Stimulated activated CD4-positive, alpha-beta T cell treated with anti-CD3 and anti-CD28 coated beads, Interleukin-4, amount 100 ng/mL, for 48 hours (primary cell): ENCODE measurements at regions not wholly inside any gene's neighbourhood (a gene's known extent, or its start where the extent isn't known, plus 50 kb on each side); places are given as distances from the start of the nearest gene placed in this dataset.

Experiments
- DNase-seq, 2 donors: peaks; one replicate each; pipeline ENCODE4 v3.0.0-alpha.2; 2020; ENCODE audit warnings: low read depth in 2 of 2

DNA sequence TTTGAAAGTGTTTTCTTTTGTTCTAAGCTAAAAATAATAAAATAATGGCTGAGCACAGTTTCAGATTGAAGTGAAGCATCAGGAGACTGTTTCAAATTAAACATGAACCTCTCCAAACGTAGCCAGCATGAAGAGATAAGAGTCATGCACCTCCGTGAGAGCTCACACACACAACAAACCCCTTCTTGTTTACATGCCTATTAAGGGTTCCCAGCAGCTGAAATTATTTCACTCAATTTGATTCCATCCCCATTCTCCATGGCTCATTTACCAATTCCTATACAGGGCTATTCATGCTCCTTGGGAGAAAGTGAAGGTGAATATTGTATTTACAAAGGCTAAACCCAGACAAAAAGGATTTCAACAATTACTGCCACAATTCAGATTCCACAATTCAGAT, 954.1 kb upstream of the INTU start:
- no peak for DNase-seq

GRCh38 chr4:126679303-126679702, 953.5 kb upstream of the INTU start:
- no peak for DNase-seq

- DNase-seq = no peak
Observed at GRCh38 chr4:126682250-126682649, 950.5 kb upstream of the INTU start.

GRCh38 chr4:126686491-126686890, 946.3 kb upstream of the INTU start:
- no peak for DNase-seq

DNA sequence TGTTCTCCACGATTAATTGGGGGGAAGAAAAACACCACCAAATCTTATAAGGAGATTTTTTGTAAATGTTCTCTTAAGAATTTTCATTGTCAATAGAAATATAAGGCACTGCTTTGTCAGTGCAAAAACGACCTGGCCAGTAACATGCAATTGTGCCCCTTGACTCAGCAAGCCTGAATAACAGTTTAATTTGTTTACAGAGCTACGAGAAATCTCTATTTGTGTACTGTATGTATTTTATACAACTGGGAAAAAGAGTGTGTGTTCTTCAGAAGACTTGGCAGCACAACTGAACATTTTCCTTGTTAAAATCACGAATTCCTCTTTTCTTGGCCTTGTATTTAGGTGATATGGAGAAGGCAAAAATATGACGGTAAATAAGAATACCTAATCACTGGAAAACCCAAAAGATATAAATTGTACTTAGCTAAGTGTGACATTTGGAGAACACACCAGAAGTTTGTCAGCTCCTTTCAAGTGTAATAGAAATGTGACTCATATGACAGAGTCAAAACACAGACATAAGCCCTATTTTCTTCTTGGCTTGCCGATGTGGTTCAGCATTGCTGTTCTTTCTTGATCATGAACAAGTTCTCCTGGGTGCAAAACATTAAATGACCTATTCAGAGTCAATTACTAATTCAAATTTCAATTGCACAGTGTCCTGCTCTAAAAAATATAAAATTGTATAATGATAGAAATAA, 945.0 kb upstream of the INTU start:
- DNase-seq = no peak

DNA sequence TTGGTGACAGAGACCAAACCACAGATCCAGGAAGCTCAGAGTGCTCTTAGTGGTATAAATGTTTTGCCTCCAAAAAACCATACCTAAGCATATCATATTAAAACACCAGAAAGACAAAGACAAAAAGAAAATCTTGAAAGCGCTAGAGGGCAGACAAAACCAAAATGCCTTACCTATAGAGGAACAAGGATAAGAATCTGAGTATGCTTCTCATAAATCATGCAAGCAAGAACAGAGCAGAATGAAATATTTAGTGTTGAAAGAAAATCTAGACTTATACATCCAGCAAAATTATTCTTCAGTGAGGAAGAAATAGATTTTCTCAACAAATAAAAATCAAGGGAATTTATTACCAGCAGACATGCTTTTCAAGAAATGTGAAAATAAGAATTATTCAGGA, 941.0 kb upstream of the INTU start:
- DNase-seq = no peak

DNA sequence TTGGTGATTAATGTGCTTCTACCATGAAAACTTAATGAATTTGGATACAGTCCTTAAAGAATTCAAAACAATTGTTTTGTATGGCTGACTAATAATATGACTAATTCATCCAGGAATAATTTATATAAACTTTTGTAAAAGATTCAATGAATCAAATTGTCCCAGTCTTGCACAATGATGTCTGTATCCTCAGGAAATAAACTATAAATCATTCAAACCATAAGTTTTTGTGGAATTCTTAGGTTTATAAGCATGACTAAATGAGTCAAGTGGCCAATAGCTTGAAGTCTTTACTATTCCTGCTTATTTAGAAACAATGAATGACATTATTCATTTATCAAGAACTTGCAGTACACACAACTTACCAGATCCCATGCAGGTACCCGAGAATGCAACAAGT, 935.0 kb upstream of the INTU start:
- DNase-seq = no peak

DNA sequence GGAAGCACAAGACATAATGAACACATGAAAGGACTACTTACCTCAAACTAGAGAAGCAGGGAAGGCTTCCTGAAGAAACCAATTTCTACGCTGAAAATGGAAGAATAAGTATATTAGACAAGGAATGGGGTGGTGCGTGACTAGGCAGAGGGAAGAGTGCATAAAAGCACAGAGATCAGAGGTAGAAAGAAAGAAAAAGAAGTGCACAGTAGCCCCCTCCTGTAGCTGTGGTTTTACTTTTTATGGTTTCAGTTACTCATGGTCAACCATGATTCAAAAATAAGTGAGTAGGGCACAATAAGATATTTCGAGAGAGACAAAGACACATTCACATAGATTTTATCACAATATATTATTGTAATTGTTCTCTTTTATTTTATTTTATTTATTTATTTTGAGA, 934.5 kb upstream of the INTU start:
- DNase-seq = no peak

GRCh38 chr4:126701756-126702155, 931.0 kb upstream of the INTU start:
- no peak for DNase-seq

- no peak for DNase-seq
Observed at GRCh38 chr4:126702747-126703146, 930.0 kb upstream of the INTU start.

DNA sequence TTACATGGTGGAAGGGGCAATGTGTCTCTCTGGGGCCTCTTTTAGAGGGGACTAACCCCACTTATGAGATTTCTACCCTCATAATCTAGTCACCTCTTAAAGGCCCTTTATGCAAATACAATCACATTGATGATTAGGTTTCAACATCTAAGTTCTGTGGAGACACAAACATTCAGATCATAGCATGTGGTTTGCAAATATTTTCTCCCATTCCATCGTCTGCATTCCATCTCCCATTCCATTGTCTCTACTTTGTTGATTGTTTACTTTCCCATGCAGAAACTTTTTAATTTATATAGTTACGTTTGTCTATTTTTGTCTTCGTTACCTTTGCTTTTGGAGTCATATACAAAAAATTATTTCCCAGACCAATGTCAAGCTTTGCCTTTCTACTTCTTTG, 927.5 kb upstream of the INTU start:
- DNase-seq = no peak

- no peak for DNase-seq
Observed at GRCh38 chr4:126708716-126709115, 924.0 kb upstream of the INTU start.

GRCh38 chr4:126710935-126711334, 921.8 kb upstream of the INTU start:
- DNase-seq = no peak

- DNase-seq = no peak
Observed at GRCh38 chr4:126715067-126715466, 917.7 kb upstream of the INTU start.

DNA sequence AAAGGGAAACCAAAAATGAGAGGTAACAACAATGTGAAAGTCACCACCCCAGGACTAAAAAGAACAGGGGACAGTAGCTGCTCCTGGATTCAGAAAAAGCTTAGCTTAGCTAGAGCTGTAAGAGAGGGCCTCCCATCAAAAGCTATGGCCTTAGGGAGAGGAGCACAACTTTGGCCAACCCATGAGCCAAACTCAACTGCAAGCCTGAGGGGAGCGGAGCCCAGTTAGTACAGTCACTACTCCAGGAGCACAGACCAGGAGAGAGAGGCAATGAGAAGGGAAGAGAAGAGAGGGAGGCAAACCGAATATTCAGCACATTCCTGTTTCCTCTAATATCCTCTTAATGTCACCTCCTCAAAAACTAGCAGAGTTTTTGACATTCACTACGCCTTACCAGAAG, 917.1 kb upstream of the INTU start:
- DNase-seq = no peak

- DNase-seq = no peak
Observed at GRCh38 chr4:126718136-126718535, 914.6 kb upstream of the INTU start.

DNA sequence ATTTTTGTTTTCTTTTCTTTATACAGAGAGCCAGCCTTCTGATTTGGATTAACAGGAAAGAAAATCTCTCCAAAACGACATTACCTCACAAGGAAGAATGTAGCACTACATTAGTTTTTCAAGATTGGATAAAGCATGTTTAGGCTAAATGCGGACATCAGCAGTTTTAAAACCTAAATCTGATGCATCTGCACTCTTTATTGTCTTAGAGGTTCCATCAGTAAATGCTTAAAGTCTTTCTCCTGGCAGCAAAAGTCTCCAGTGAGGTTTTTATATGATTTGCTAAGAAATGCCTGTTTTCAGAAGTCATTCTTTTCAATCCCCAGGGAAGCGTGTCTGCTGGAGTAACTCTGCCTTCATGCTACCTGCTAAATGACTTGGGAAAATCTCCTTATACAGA, 912.9 kb upstream of the INTU start:
- no peak for DNase-seq

DNA sequence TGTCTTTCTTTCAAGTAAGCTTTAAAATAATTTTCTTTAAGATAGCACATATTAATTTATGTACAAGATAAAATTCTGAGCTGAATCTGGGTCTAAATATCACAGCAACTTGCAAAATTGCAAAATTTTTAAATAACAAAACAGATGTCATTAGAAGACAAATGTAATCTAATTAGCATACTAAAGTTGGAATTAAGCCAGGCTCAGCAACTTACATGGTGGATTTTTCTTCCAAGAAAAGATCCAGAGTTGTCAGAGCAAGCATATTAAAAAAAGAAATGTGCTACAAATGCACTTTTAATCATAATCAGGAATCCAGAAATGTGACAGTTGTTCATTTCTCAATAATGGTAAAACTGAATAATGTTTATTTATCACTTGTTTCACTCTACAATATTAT, 906.9 kb upstream of the INTU start:
- no peak for DNase-seq

GRCh38 chr4:126727461-126727860, 905.3 kb upstream of the INTU start:
- DNase-seq = no peak

DNA sequence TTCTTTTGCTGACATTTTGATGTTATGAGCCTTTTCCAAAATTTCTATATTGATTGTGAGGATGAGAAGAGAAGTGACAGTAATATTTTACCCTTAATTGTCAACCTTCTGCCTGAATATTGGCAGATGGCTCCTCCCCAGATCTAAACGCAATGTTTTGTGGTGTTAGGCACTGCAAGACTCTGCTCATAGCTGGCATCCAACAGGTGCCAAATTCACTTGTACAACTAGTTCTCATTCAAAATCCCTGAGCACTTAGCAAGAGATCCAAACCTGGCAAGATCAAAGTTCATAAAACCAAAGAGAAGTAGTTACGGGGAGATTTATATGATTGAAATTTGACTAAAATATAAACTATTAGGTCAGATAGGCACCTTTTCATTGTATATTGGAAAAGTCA, 901.7 kb upstream of the INTU start:
- DNase-seq = no peak

- no peak for DNase-seq
Observed at GRCh38 chr4:126733301-126733700, 899.5 kb upstream of the INTU start.

- DNase-seq = no peak
Observed at GRCh38 chr4:126734465-126734864, 898.3 kb upstream of the INTU start.

GRCh38 chr4:126735294-126736132, 897.2 kb upstream of the INTU start:
- DNase-seq = no peak

- no peak for DNase-seq
Observed at GRCh38 chr4:126736133-126736518, 896.6 kb upstream of the INTU start.
